ENCODE measurements at regions not wholly inside any gene's neighbourhood (a gene's known extent, or its start where the extent isn't known, plus 50 kb on each side); places are given as distances from the start of the nearest gene placed in this dataset.
"Not testable (repeated sequence)": the region's sequence is repeated elsewhere in the genome, so short reads cannot be mapped to it uniquely, and the experiment has no call there.

DNA sequence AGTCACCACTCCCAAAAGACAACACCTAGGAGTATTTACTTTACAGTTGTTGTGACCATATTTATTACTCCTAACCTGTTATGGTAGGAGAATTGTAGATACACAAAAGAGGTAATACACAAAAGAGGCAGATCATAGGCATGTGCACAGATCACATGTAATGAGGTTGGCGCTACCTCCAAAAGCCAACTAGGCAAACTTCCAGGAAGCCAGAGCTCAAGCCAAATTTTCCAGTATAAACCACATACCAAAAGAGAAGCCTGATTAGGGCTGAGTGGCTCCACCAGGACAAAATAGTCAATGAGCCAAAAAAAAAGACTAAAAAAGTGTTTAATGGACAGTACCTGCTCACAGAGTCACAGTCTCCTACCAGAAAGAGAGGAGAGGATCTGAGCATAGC lies 195.0 kb upstream of the PBX1 start:
- no peak for DNase-seq
- peak; percentile 52 for ATAC-seq (ENCODE audit: poor library complexity)
- intact Hi-C loops (cut with DNase I): no loop called here

DNA sequence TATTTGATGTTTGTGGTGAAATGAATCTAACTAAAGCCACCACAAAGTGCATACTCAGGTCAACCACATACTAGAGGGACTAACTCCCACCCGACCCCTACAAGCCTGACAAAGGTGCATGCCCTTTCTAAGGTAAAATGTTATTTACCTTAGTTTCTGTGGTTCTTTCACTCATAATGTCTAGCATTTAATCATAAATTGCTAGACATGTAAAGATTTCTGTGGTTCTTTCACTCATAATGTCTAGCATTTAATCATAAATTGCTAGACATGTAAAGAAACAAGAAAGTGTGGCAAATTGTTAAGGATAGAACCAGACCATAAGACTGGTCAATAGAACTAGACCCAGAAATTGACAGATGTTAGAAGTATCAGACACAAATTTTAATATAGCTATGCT lies 193.0 kb upstream of the PBX1 start:
- intact Hi-C loops (cut with DNase I): no loop called here
- ATAC-seq (ENCODE audit: poor library complexity) (no peak), DNase-seq (no peak)

DNA sequence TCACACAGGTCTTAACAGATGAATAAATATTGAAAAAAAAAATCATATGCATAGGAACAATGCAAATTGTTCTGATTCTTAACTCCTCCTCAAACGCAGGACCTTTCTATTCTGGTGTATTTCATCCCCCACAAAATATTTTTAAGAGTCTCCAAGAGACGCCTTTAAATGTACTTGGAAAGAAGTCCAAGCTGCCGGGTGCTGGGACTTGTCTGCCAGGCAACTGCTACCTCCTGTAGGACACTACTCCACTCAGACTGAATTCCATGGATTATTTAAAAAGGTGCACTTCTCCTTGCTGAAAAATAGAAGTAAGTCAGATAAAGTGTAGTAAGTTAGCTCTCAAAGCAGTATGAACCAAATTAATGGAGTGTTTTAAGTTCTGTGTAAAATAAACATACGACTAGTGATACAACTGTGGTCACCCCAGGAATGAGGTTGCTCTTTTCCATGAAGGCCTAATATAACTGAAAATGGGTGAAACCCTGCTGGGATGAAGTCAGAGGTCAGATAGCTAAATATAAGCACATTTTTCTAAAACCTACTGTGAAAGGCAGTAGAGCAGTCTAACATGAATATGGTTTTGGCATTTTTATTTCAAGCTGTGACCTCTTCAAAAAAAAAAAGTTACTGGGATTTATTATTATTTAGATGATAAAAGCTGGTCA lies 189.2 kb upstream of the PBX1 start:
- intact Hi-C loops (cut with DNase I): no loop called here
- DNase-seq: peak; percentile 43
- ATAC-seq (ENCODE audit: poor library complexity): peak; percentile 84

DNA sequence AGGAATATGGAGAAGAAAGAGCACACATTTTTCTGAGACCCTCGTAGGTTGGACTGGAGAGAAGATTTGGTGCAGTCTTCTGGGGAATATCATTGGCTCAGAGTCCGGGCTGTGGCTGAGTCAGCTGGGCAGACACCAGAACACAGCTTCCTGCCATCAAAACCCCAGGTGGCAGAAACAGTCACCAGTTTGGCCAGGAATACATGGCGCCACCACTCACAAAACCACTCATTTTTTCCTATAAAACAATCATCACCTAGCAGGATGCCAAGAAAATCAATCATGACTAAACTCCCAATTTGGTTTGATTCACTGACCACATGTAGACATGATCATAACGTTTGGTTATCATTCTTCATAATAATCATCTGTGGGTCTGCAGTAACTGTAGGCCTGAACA lies 178.1 kb upstream of the PBX1 start:
- intact Hi-C loops (cut with DNase I): no loop called here
- peak; percentile 34 for DNase-seq
- ATAC-seq (ENCODE audit: poor library complexity): no peak

DNA sequence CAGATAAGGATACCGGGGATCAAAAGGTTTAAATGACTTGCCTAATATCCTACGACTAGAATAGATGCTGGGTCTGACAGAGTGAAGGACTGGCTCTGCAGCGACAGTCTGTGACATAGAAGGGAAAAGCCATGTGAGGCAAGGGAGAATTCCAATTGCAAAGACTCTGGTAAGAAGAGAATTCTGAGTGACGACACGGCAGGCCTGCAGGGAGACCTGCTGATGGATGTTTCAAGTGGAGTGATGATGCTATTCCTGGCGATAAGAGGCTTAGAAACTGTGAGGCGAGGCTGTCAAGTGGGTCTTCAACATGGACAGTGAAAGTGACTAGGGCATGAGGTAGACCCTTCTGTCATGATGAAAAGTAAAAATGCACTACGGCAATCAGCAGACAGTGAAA lies 176.6 kb upstream of the PBX1 start:
- peak; percentile 89 for ATAC-seq (ENCODE audit: poor library complexity)
- peak; percentile 31 for DNase-seq
- intact Hi-C loops (cut with DNase I): no loop called here

DNA sequence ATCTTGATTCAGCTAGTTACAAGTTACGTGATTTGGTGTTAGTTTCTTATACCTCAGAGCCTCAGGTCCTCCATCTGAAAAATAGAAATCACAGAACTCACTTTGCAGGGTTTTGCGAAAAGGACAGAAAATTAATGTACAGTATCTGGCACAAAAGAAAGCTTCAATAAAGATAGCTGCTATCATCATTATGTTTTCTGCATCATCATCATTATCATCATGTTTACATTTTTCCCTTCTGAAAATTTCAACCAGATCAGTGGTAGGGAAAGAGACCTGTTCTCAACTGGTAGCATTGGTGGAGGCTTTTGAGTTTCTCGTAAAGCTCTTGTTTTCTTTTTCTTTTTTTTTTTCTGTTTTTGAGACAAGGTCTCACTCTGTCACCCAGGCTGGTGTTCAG lies 174.7 kb upstream of the PBX1 start:
- intact Hi-C loops (cut with DNase I): no loop called here
- DNase-seq: no peak
- no peak for ATAC-seq (ENCODE audit: poor library complexity)

DNA sequence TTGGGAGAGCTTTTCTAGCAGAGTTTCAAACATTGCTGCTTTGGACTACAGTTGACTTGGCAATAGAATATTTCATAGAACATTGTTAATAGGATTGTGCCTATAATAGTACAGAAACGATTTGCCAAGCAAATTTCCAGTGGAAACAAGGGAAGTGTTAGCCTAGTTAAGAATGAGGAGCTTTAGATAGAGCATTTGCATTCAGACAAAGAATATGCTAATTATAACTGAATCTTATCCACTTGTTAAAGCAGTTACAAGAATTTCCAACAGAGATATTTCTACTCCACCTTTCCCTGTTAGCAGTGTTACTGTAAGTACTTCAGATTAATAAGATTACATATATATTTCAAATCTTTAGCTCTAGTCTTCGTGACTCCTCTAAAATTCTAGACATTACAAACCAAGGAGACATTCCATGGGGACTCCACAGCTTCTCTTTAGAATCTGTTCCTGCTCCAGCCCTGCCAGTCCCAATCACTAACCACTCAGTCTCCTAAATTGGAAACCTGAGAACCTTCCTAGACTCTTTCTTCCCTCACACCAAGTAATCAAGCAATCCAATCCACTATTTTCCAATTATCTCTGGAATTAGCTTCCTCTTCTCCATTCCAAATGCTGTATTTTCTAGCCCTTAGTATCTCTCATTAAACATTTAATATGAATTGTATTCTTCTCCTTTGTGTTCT lies 141.8 kb upstream of the PBX1 start:
- intact Hi-C loops (cut with DNase I): no loop called here
- no peak for ATAC-seq (ENCODE audit: poor library complexity)
- no peak for DNase-seq

DNA sequence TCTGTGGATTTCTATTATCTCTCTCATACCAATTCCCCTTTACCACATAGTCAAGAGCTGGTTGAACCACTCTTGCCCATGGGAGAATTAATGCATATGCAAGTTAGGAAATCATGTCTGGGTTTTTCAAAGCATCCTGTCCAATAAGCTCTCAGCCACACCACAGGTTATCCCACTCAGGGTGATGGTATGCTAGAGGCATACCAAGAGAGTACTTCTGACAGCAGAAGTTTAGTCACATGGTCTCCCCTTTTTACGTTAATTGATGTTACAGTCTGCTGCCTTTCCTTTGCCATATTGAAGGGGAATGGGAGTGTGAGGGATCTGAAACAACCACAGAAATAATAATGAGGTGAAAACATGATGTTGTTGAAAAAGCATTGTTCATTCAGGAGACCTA lies 135.8 kb upstream of the PBX1 start:
- ATAC-seq (ENCODE audit: poor library complexity) (no peak), DNase-seq (no peak)
- intact Hi-C loops (cut with DNase I): no loop called here

DNA sequence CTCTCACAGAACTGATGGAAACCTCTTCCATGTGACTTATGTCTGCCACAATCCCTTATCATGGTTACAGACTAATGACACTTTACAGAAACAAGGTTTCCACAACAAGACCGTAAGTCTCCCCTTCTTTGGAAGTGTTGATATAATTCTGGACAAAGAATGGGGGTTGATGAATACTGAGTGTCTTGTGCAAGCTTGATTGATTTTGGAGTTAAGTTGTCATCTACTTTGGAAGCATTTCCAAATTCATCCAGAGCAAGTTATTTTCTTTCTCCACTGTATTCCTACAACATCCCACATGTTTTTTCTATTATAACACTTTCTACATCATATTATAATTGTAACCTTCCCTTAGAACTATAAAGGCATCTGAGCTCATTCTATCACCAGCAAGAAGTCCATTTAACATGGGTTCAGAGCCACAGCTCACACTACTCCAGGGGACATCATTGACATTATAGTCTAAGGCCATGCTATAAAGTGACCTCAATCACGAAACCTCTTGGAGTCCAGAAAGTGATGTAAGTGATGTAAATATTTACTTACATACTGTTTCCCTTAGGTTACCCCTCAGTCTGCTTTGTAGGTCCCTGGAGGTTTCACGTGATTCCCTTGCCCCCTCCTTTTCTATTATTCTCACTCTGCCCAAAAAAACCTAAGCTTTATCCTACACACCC lies 125.7 kb upstream of the PBX1 start:
- intact Hi-C loops (cut with DNase I): no loop called here
- DNase-seq (no peak), ATAC-seq (ENCODE audit: poor library complexity) (no peak)

DNA sequence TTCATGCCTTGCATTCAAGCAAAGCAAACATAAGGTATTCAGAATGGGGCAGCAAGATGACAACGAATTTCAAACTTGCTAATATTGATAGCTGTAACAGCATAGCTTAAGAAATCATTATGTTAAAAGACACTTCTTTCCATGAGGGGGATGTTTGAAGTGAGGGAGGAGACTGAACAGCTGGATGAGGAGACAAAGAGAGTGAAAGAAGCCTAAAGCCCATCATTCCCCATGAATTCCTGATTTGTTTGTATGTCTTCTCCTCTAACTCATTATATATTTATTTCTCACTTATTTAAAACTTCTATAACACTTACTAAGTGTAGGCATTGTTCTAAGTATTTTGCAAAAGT lies 125.2 kb upstream of the PBX1 start:
- intact Hi-C loops (cut with DNase I): no loop called here
- DNase-seq (no peak), ATAC-seq (ENCODE audit: poor library complexity) (no peak)

DNA sequence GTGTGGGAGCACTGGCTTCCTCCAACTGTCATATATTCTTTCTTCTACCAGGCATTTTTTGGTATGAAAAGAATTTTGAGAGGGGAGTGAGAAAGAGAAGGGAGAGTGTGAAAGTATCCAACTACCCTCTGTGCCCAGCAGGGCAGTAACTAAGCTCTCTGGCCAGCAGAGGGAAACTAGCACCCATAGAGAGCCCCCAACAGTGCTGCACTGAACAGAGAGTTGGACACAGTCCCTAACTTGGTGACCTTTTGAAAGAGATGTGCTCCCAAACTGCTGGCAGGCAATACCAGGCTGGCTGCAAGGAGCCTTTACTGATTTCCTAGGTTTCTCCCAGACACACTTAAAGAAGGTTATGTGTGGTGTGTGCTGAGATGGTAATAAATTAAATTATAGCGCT lies 118.8 kb upstream of the PBX1 start:
- ATAC-seq (ENCODE audit: poor library complexity) (peak; percentile 96), DNase-seq (no peak)
- intact Hi-C loops (cut with DNase I): no loop called here

DNA sequence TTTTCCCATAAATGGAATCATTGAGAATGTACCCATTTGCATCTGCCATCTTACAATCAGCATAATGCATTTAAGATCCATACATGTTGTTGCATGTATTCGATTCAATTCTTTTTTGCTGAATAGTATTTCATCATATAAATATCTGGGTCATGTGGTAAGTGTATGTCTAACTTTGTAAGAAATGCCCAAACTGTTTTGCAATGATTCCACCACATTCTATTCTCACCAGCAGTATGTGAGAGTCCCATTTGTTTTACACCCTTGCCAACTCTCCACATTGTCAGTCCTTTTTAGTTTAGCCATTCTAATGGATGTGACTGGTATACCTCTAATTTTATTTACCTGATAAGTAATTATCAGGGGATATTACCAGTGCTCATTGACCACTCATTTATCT lies 115.8 kb upstream of the PBX1 start:
- DNase-seq (no peak), ATAC-seq (ENCODE audit: poor library complexity) (no peak)
- intact Hi-C loops (cut with DNase I): no loop called here

DNA sequence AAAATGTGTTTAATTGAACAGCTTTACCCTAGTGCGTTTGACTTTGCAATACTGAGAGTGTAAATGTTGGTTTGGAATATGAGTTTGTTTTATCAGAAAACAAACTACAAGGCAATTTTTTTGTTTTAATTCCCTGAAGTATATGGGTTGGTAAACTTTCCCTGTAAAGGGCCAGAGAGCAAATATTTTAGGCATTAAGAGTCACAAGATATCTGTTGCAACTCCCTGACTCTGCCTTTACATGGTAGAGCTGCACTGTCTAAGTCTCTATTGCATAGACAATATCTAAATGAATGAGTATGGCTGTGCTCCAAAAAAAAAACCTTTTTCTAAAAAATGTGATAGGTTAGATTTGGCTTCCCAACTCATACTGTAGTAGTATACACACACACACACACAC lies 115.1 kb upstream of the PBX1 start:
- intact Hi-C loops (cut with DNase I): no loop called here
- no peak for ATAC-seq (ENCODE audit: poor library complexity)
- DNase-seq: no peak

DNA sequence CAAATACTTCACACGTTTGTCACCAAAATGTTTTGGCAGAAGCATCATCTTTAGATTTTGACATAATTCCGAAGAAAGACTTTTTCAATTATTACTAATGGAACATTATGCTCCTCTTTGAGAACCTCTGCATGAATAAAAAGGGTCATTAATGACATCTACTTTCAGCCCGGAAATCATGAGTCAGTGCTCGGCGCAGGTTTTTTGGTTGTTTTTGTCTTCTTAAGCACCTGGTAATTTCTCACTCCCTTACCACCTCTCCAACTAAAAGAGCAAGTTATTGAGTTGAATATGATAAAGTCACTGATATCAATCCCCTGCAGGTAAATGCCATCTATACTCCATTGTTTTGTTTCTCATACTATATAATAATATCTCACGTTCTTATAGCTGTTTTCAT lies 113.0 kb upstream of the PBX1 start:
- intact Hi-C loops (cut with DNase I): no loop called here
- no peak for DNase-seq
- ATAC-seq (ENCODE audit: poor library complexity): no peak

DNA sequence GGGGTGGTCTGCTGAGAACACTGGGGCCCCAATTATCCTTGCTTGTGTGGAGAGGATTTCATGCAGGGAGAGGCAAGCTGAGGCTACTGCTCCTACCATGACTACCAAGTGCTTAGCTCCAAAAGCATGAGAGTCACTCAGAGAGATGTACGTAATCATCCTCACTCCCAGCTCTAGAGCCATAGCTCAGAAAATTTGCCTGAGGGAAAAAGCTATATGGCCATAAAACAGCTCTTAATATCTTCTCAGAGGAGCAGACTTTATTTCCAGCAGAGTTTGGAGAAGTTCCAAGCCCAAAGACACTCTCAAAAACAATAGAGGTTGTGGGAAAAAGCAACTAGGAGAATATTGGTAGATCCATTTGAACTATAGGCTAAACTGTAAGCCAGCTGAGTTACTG lies 106.4 kb upstream of the PBX1 start:
- ATAC-seq (ENCODE audit: poor library complexity): no peak
- DNase-seq: no peak
- intact Hi-C loops (cut with DNase I): no loop called here

DNA sequence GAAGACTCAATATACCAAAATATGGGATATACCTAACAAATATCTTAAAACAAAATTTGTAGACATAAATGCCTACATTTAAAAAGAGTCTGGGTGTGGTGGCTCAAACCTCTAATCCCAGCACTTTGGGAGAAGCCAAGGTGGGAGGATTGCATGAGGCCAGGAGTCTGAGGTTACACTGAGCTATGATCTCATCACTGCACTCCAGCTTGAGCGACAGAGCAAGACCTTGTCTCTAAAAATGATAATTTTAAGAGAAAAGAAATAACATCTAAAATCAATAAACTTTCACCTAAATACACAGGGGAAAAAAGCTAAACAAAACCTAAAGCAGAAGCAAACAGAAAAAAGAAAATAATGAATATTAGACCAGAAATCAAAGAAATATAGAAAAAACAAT lies 102.7 kb upstream of the PBX1 start:
- ATAC-seq (ENCODE audit: poor library complexity): no peak
- intact Hi-C loops (cut with DNase I): no loop called here

DNA sequence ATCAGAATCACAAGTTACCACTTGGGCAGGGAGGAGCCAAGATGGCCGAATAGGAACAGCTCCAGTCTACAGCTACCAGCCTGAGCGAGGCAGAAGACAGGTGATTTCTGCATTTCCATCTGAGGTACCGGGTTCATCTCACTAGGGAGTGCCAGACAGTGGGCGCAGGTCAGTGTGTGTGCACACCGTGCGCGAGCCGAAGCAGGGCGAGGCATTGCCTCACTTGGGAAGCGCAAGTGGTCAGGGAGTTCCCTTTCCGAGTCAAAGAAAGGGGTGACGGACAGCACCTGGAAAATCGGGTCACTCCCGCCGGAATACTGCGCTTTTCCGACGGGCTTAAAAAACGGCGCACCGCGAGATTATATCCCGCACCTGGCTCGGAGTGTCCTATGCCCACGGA lies 99.8 kb upstream of the PBX1 start:
- intact Hi-C loops (cut with DNase I); DNase-seq; ATAC-seq (ENCODE audit: poor library complexity): not testable (repeated sequence)

More for the DNA sequence above, 102.7 kb upstream of the PBX1 start:
- no peak for DNase-seq

DNA sequence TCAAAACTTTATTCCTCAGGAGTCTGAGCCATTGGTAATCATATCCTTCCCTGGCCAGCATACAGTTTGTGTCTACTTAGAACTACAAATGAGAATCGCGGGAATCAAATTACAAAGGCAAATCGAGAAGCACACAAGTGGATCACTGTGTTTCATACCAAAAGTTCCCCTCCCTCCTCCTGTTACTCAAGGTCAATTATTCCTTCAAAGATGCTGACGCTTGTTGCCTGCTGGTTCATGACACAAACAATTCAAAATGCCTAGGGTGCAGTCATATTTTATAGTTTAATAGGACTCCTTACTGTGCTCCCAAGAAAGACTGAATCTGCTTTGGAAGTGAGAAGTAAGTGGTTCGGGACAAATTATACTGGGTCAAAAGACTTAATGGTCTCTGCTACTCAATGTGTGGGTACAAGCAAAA lies 93.0 kb upstream of the PBX1 start:
- intact Hi-C loops (cut with DNase I): no loop called here

DNA sequence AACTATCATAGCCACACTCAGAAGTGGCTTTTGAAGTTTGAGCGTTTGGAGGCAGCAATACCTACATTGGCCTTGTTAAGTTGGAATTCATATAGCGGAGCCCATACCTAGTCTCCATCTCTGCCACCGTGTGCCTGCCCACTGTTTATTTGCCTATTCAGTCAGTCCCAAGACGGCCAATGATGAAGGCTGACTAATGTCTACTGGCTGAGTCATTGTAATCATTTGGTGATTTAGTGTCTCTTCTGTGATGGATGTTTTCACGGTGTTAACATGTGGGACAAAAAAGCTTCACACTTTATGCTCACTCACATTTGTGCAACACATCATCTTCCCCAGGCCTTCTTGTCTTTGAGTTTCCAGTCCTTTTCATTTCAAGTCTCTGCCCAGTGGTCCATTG lies 92.6 kb upstream of the PBX1 start:
- DNase-seq (no peak), ATAC-seq (ENCODE audit: poor library complexity) (no peak)
- intact Hi-C loops (cut with DNase I): no loop called here

More for the DNA sequence above, 93.0 kb upstream of the PBX1 start:
- no peak for ATAC-seq (ENCODE audit: poor library complexity)
- no peak for DNase-seq

DNA sequence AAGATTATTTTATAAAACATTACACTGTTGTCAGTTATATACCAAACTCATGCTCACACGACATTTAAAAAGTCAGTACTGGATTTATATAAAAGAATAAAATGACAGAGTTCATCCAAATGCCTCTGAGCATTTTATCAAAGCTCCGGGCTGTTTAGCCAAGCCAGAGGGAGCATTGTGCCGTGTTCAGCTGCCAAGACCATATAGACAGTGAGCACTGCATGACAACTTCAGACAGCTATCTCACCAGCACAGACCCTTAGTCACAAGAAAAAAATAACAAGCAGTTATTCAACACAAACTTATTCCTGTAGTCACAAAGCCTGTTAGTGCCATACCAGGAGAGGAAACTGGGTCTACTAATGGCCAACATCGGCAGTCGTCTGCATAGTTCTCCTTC lies 88.0 kb upstream of the PBX1 start:
- DNase-seq (no peak), ATAC-seq (ENCODE audit: poor library complexity) (no peak)
- intact Hi-C loops (cut with DNase I): no loop called here
